Left renal cortex interstitium (tissue), 4 donors: ENCODE measurements at regions not wholly inside any gene's neighbourhood (a gene's known extent, or its start where the extent isn't known, plus 50 kb on each side); places are given as distances from the start of the nearest gene placed in this dataset.
"Not testable (repeated sequence)": the region's sequence is repeated elsewhere in the genome, so short reads cannot be mapped to it uniquely, and the experiment has no call there.

Source experiments
- DNase-seq, 4 donors: peaks; one replicate each; pipeline ENCODE4 v3.0.0-alpha.2; 2013; ENCODE audit warnings: low read depth in 4 of 4, low spot score in 2 of 4, missing footprints in 1 of 4

GRCh38 chr6:882084-882598 lies 189.2 kb upstream of the EXOC2 start:
- DNase-seq = no peak

GRCh38 chr6:878179-878578 lies 185.2 kb upstream of the EXOC2 start:
- no peak for DNase-seq

GRCh38 chr6:875012-875411 lies 182.1 kb upstream of the EXOC2 start:
- no peak for DNase-seq

GRCh38 chr6:872570-873125 lies 179.7 kb upstream of the EXOC2 start:
- no peak for DNase-seq

GRCh38 chr6:871503-871902 lies 178.6 kb upstream of the EXOC2 start:
- no peak for DNase-seq

GRCh38 chr6:870096-870495 lies 177.2 kb upstream of the EXOC2 start:
- DNase-seq = no peak

- no peak for DNase-seq
Observed at GRCh38 chr6:868201-868600, 175.3 kb upstream of the EXOC2 start.

GRCh38 chr6:867378-867777 lies 174.4 kb upstream of the EXOC2 start:
- DNase-seq = no peak

- DNase-seq = no peak
Observed at GRCh38 chr6:866316-866715, 173.4 kb upstream of the EXOC2 start.

GRCh38 chr6:865846-866245 lies 172.9 kb upstream of the EXOC2 start:
- no peak for DNase-seq

- no peak for DNase-seq
Observed at GRCh38 chr6:863831-864230, 170.9 kb upstream of the EXOC2 start.

- DNase-seq = not testable (repeated sequence)
Observed at GRCh38 chr6:863127-863526, 170.2 kb upstream of the EXOC2 start.

GRCh38 chr6:859936-860335 lies 167.0 kb upstream of the EXOC2 start:
- no peak for DNase-seq

GRCh38 chr6:854406-855118 lies 161.6 kb upstream of the EXOC2 start:
- no peak for DNase-seq

- DNase-seq = not testable (repeated sequence)
Observed at GRCh38 chr6:852216-852615, 159.3 kb upstream of the EXOC2 start.

- DNase-seq = no peak
Observed at GRCh38 chr6:849075-849506, 156.2 kb upstream of the EXOC2 start.

- no peak for DNase-seq
Observed at GRCh38 chr6:845566-845965, 152.6 kb upstream of the EXOC2 start.

GRCh38 chr6:845101-845500 lies 152.2 kb upstream of the EXOC2 start:
- no peak for DNase-seq

- no peak for DNase-seq
Observed at GRCh38 chr6:842141-842540, 149.2 kb upstream of the EXOC2 start.

- DNase-seq = no peak
Observed at GRCh38 chr6:841569-841968, 148.6 kb upstream of the EXOC2 start.

- no peak for DNase-seq
Observed at GRCh38 chr6:839201-839600, 146.3 kb upstream of the EXOC2 start.

GRCh38 chr6:837380-837779 lies 144.4 kb upstream of the EXOC2 start:
- no peak for DNase-seq
